K562 (cell line): ENCODE measurements at regions not wholly inside any gene's neighbourhood (a gene's known extent, or its start where the extent isn't known, plus 50 kb on each side); places are given as distances from the start of the nearest gene placed in this dataset.

ENCODE experiments used
- ARID1B ChIP-seq: fragments of 450-650 bp; IDR thresholded peaks from 2 replicates; pipeline ENCODE4 v1.6.1; 2016; ENCODE audit warnings: antibody characterized with exemption, mild to moderate bottlenecking, inconsistent platforms
- DPF2 ChIP-seq: fragments of 450-650 bp; IDR thresholded peaks from 2 replicates; pipeline ENCODE4 v1.6.1; 2016
- EP300 ChIP-seq: IDR thresholded peaks from 2 replicates; pipeline ENCODE4 v1.6.1; 2012; ENCODE audit warnings: low read length, improper control_type of control experiment
- ILF3 ChIP-seq: fragments of 450-650 bp; IDR thresholded peaks from 2 replicates; pipeline ENCODE4 v1.6.1; 2018; ENCODE audit warnings: antibody characterized with exemption, mild to moderate bottlenecking, moderate library complexity, borderline replicate concordance
- NFIX ChIP-seq: fragments of 250-450 bp; sonication (Bioruptor Pico); IDR thresholded peaks from 2 replicates; pipeline ENCODE4 v1.4.0; 2020; ENCODE audit warnings: low read depth, mild to moderate bottlenecking, moderate library complexity
- ZNF274 ChIP-seq: IDR thresholded peaks from 2 replicates; pipeline ENCODE4 v1.6.1; 2011; ENCODE audit warnings: low read depth, mild to moderate bottlenecking, low read length, moderate library complexity, borderline replicate concordance
- TF ChIP-seq, protein P1 (sequence below): fragments of 450-650 bp; IDR thresholded peaks from 2 replicates; pipeline ENCODE4 v1.6.1; 2016; ENCODE audit warnings: missing biosample characterization, missing genetic modification characterization
- TF ChIP-seq, protein P2 (sequence below): sonication (generic); formaldehyde crosslinking; IDR thresholded peaks from 2 replicates; pipeline ENCODE4 v1.5.0; 2020; ENCODE audit warnings: missing genetic modification reagents

DNA sequence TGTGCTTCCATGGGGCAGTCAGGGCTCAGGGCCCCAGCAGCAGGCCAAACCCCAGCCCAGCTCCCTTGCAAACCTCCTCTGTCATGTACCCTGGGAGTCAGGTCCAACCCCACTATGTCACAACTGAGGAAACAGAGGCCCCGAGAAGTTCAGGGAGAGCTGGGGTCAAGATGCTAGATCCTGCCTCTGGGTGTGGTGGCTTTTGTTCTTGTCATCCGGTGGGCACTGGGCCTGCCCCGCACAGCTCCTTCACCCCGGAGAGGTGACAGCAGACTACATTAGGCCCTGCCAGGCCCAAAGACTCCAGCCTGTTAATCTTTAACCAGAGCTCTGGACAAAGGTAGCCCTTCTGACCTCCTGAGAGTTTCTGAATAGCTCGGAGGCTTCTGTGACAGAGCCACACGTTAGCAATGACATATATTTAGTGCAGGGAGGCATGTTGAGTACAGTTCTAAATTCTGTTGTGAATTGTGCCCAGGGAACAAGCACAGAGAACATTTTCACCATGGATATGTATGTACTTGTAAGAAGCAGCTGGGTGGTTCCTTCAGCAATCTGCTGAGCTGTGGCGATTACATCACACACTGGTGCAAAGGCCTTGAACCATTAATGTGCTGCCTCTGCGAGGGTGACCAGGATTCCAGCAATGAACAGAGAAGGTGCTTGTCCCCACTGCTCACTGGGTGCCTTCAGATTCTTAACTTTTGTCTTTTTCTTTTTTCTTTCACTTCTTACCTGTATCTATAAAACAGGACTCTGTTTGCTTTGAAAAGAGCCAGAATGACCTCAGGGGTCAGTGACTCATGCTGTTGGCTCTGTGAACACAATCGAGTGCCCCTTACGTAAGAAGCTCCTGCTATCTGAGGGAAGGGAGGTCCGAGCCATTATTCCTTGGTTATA lies 102.8 kb downstream of the RHOU start (continued):
- TF ChIP-seq, protein P1, sequence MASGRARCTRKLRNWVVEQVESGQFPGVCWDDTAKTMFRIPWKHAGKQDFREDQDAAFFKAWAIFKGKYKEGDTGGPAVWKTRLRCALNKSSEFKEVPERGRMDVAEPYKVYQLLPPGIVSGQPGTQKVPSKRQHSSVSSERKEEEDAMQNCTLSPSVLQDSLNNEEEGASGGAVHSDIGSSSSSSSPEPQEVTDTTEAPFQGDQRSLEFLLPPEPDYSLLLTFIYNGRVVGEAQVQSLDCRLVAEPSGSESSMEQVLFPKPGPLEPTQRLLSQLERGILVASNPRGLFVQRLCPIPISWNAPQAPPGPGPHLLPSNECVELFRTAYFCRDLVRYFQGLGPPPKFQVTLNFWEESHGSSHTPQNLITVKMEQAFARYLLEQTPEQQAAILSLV (tag) = peak; percentile 22; the same call in 1 of the 2 replicates
- TF ChIP-seq NFIX (CRISPR knock-in tag) (no peak), ILF3 (no peak), ZNF274 (no peak), EP300 (peak; percentile 23; the same call in 1 of the 2 replicates), DPF2 (peak; percentile 91), ARID1B (peak; percentile 77)
- TF ChIP-seq, protein P2, sequence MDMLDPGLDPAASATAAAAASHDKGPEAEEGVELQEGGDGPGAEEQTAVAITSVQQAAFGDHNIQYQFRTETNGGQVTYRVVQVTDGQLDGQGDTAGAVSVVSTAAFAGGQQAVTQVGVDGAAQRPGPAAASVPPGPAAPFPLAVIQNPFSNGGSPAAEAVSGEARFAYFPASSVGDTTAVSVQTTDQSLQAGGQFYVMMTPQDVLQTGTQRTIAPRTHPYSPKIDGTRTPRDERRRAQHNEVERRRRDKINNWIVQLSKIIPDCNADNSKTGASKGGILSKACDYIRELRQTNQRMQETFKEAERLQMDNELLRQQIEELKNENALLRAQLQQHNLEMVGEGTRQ (CRISPR knock-in tag) = no peak
